ENCODE measurements at regions not wholly inside any gene's neighbourhood (a gene's known extent, or its start where the extent isn't known, plus 50 kb on each side); places are given as distances from the start of the nearest gene placed in this dataset.

DNA sequence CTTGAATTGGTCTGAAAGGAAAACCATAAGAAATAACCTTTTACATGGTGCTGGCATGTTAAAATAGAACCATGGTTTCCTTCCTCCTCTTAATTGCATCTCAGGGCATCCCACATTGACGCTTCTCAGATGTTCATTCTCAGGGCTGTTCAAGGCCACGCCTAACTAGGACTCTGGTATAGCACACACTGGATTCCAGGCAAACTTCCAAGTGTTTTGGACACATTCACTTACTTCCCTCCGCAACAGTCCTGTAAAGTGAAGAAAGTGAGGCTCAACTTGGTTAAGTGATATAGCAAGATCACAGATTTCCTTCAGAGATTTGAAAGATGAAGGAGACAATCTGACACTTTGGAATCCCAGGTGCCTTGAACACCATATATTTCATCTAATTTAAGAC, 244.8 kb downstream of the DUSP10 start:
- TF ChIP-seq POLR2A (IDR thresholded peaks at IDR 0.05; ENCODE audit: low read depth, low read length) (no peak), POLR2AphosphoS5 (IDR thresholded peaks at IDR 0.05; ENCODE audit: low read depth, low read length) (no peak)
